Esophagus muscularis mucosa (tissue), 4 donors: ENCODE measurements at regions not wholly inside any gene's neighbourhood (a gene's known extent, or its start where the extent isn't known, plus 50 kb on each side); places are given as distances from the start of the nearest gene placed in this dataset.
"Not testable (repeated sequence)": the region's sequence is repeated elsewhere in the genome, so short reads cannot be mapped to it uniquely, and the experiment has no call there.

Source experiments
- DNase-seq: peaks from one replicate; pipeline ENCODE4 v3.0.0-alpha.2; 2017; ENCODE audit errors: extremely low spot score
- H3K27ac ChIP-seq, 4 donors: fragments of 200-600 bp; sonication (generic); replicated peaks in 1 of 4; 1 replicate in 3 of 4; 2 replicates in 1 of 4; pipeline ENCODE4 v1.5.1; 2016 to 2019; ENCODE audit warnings: mild to moderate bottlenecking in 1 of 4
- H3K27me3 ChIP-seq, 4 donors: fragments of 200-600 bp; sonication (generic); one replicate each; pipeline versions ENCODE4 v1.5.1 to v1.6.0; 2016 to 2019
- H3K36me3 ChIP-seq, 4 donors: fragments of 200-600 bp; sonication (generic); one replicate each; pipeline ENCODE4 v1.5.1; 2016 to 2019
- H3K4me1 ChIP-seq, 4 donors: fragments of 200-600 bp; sonication (generic); one replicate each; pipeline ENCODE4 v1.5.1; 2016 to 2019
- H3K4me3 ChIP-seq, 4 donors: fragments of 200-600 bp; sonication (generic); 1 replicate in 2 of 4; 2 replicates in 2 of 4; pipeline ENCODE4 v1.5.1; 2016 to 2019; ENCODE audit warnings: mild to moderate bottlenecking in 4 of 4, moderate library complexity in 1 of 4
- H3K9me3 ChIP-seq, 4 donors: fragments of 200-600 bp; sonication (generic); 1 replicate in 3 of 4; 2 replicates in 1 of 4; pipeline ENCODE4 v1.5.1; 2016 to 2019
- EP300 ChIP-seq: sonication (generic); formaldehyde crosslinking; IDR thresholded peaks from one replicate; pipeline ENCODE4 v1.6.1; 2017; ENCODE audit warnings: antibody characterized with exemption
- POLR2A ChIP-seq: fragments of 450-650 bp; IDR thresholded peaks from one replicate; pipeline ENCODE4 v1.6.1; 2017; ENCODE audit warnings: antibody characterized with exemption, moderate library complexity, mild to moderate bottlenecking, low read depth
- POLR2AphosphoS5 ChIP-seq, 2 donors: sonication (generic); formaldehyde crosslinking; IDR thresholded peaks; one replicate each; pipeline ENCODE4 v1.6.1; 2017; ENCODE audit warnings: antibody characterized with exemption in 2 of 2
- WGBS: methylation state at CpG from one replicate; pipeline ENCODE4 v1.1.5; 2018; 5-methylcytosine and 5-hydroxymethylcytosine counted together
- intact Hi-C: fragments of 100-400 bp; cut with DNase I; formaldehyde crosslinking; loops from one replicate; pipeline ENCODE4 v1.15.1; 2023
- TF ChIP-seq, protein P1 (sequence below), 3 experiments: fragments of 200-600 bp in 2 of 3; fragments of 450-650 bp in 1 of 3; sonication (generic) in 2 of 3; IDR thresholded peaks; one replicate each; pipeline ENCODE4 v1.5.1; 2017 to 2019; ENCODE audit warnings: antibody characterized with exemption in 3 of 3, mild to moderate bottlenecking in 2 of 3, moderate library complexity in 1 of 3

DNA sequence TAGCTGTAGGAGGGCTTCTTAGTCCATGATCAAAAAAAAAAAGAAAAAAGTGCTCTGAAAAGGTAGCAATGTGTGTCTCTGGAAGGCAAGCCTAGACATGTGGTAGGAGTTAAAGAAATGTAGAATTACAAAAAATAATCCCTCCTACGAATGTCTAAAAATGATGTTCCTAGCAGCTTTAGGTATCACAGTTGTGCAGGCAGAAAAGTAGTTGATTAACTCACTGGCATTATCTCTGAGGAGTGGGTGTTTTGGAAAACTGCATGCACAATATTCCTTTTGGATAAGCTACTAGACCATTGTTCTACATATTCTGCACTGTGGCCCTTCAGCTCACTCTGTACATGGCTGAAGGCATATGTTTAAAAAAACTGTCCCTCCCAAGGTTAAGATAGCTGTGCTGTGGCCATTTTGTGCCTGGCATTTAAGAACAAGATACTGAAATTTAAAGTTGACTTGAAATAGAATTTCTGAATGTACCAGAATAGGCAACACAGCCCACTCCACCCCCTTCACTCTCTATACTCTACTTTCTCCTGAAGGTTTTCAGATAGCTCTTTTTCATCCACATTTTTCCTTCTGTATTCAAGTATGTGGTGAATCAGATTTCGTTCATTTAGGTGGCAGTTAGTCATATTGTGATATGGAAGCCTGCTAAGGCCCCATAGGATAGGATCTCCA, 463.9 kb upstream of the LRRC7 start:
- H3K4me3 ChIP-seq, result no peak overlapping the region
- no peaks in the 10 kb centered on the region for H3K27me3 ChIP-seq
- no peak for TF ChIP-seq POLR2AphosphoS5 (IDR thresholded peaks at IDR 0.05)
- no peak for TF ChIP-seq POLR2A
- TF ChIP-seq, protein P1, sequence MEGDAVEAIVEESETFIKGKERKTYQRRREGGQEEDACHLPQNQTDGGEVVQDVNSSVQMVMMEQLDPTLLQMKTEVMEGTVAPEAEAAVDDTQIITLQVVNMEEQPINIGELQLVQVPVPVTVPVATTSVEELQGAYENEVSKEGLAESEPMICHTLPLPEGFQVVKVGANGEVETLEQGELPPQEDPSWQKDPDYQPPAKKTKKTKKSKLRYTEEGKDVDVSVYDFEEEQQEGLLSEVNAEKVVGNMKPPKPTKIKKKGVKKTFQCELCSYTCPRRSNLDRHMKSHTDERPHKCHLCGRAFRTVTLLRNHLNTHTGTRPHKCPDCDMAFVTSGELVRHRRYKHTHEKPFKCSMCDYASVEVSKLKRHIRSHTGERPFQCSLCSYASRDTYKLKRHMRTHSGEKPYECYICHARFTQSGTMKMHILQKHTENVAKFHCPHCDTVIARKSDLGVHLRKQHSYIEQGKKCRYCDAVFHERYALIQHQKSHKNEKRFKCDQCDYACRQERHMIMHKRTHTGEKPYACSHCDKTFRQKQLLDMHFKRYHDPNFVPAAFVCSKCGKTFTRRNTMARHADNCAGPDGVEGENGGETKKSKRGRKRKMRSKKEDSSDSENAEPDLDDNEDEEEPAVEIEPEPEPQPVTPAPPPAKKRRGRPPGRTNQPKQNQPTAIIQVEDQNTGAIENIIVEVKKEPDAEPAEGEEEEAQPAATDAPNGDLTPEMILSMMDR (IDR thresholded peaks at IDR 0.05), result no peak
- no peak for TF ChIP-seq EP300
- no peak for DNase-seq
- H3K27ac ChIP-seq, result no peak overlapping the region
- intact Hi-C loops, result no loop called here
- 79% methylated on average over 2 of the region's 2 CpGs for WGBS
- peaks cover 0 to 11% (median 8%) of the 10 kb centered on the region in 4 donors for H3K9me3 ChIP-seq
- H3K4me1 ChIP-seq, result peaks cover 0 to 11% (median 5%) of the 10 kb centered on the region in 4 donors
- no peaks in the 10 kb centered on the region for H3K36me3 ChIP-seq

DNA sequence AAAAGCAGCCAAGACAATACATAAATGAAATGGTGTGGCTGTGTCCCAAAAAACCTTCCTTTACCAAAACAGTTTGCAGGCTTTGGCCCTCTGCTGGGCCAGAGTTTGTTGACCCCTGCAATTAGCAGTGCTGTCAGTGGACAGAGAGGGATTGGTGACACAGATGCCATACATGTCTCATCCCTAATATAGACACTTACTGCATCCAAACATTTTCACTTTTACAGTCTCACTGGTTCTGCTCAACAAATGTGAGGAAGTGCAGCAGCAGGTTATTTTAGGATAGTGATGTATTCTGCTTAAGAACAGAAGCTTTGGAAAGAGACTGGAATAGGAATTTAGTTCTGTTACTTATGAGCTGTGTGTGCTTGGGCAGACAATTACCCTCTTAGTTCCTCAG, 462.8 kb upstream of the LRRC7 start:
- TF ChIP-seq, protein P1 (IDR thresholded peaks at IDR 0.05), result no peak
- TF ChIP-seq POLR2AphosphoS5 (IDR thresholded peaks at IDR 0.05) (no peak), POLR2A (no peak), EP300 (no peak)
- Histone ChIP-seq H3K4me1 (peaks cover 0 to 11% (median 5%) of the 10 kb centered on the region in 4 donors), H3K9me3 (peaks cover 0 to 11% (median 8%) of the 10 kb centered on the region in 4 donors), H3K36me3 (no peaks in the 10 kb centered on the region), H3K27me3 (no peaks in the 10 kb centered on the region), H3K27ac (no peak overlapping the region), H3K4me3 (no peak overlapping the region)
- no peak for DNase-seq
- intact Hi-C loops, result no loop called here

DNA sequence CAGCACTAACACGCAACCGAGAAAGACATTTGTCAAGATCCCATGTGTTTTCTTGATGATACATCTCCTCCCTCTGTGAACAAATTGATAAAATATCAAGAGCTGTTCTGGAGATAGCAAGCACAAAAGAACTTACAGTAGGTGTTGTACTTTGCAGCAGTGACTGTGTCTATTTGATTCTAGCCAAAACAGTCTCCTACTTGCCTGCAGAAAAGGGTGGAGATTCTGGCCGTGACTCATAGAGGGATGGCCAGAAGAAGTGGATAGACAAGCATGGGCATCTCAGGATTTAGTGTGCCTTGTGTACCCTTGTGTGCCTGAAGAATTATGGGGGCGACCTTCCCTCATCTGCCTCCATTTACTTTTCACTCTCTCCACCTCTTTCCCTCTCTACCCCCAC, 458.4 kb upstream of the LRRC7 start:
- DNase-seq, result no peak
- no peaks in the 10 kb centered on the region for H3K27me3 ChIP-seq
- H3K4me1 ChIP-seq, result peaks cover 0 to 11% (median 5%) of the 10 kb centered on the region in 4 donors
- no peaks in the 10 kb centered on the region for H3K36me3 ChIP-seq
- 95% methylated on average over 4 of the region's 4 CpGs for WGBS
- H3K4me3 ChIP-seq, result no peak overlapping the region
- intact Hi-C loops, result no loop called here
- no peak overlapping the region for H3K27ac ChIP-seq
- H3K9me3 ChIP-seq, result no peaks in the 10 kb centered on the region
- TF ChIP-seq POLR2AphosphoS5 (IDR thresholded peaks at IDR 0.05), result no peak
- TF ChIP-seq, protein P1 (IDR thresholded peaks at IDR 0.05), result no peak
- TF ChIP-seq POLR2A, result no peak
- no peak for TF ChIP-seq EP300

DNA sequence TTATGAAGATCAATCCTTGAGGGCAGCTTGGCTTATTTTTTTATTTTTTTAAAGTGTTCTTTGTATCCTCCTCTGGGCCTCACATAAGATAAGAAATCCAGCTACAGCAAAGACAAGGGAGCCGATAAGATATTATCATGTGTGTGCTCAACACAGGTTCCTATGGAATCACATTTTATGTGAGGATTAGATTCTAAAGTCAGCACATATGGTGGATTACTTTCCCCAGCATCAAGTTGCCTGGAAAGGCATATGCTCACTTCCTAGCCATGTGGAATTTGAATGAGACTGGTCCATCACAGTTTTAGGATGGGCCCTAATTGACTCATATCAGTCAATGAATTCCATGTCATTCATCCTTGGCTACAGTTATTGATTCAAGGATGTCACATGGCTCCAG, 456.9 kb upstream of the LRRC7 start:
- Histone ChIP-seq H3K4me1 (no peaks in the 10 kb centered on the region), H3K36me3 (no peaks in the 10 kb centered on the region), H3K9me3 (no peaks in the 10 kb centered on the region), H3K27me3 (no peaks in the 10 kb centered on the region), H3K4me3 (no peak overlapping the region), H3K27ac (no peak overlapping the region)
- 95% methylated on average over 1 of the region's 1 CpG for WGBS
- no peak for TF ChIP-seq POLR2AphosphoS5 (IDR thresholded peaks at IDR 0.05)
- TF ChIP-seq, protein P1 (IDR thresholded peaks at IDR 0.05), result no peak
- no peak for TF ChIP-seq EP300
- TF ChIP-seq POLR2A, result no peak
- intact Hi-C loops, result no loop called here
- DNase-seq, result no peak

DNA sequence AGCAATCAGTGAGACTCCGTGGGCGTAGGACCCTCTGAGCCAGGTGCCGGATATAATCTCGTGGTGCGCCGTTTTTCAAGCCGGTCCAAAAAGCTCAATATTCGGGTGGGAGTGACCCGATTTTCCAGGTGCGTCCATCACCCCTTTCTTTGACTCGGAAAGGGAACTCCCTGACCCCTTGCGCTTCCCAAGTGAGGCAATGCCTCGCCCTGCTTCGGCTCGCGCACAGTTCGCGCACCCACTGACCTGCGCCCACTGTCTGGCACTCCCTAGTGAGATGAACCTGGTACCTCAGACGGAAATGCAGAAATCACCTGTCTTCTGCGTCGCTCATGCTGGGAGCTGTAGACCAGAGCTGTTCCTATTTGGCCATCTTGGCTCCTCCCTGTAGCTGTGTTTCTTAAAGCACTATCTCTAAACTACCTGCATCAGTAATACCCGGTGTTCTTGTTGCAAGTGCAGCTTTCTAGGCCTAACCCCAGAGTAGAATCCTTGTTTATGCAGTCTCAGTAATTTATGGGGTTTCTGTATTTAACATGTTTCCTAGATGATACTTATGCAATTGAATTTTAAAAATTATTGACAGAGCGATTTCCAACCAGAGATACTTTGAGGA, 447.5 kb upstream of the LRRC7 start:
- 93% methylated on average over 19 of the region's 24 CpGs for WGBS

More for the DNA sequence above, 447.5 kb upstream of the LRRC7 start:
- intact Hi-C loops, H3K9me3 ChIP-seq, H3K27ac ChIP-seq, H3K36me3 ChIP-seq, H3K27me3 ChIP-seq, DNase-seq, H3K4me3 ChIP-seq: not testable (repeated sequence)
- peaks cover 0 to 20% (median 11%) of the 10 kb centered on the region in 4 donors for H3K4me1 ChIP-seq
